ENCODE measurements at regions not wholly inside any gene's neighbourhood (a gene's known extent, or its start where the extent isn't known, plus 50 kb on each side); places are given as distances from the start of the nearest gene placed in this dataset.
A peak's percentile ranks its signal among the peaks of the same experiment; 100 is the strongest.

GRCh38 chr15:85858586-85859375 is 64.1 kb upstream of the KLHL25 start:
- intact Hi-C loops (cut with DNase I): no loop called here
- Histone ChIP-seq H3K4me1 (no peaks in the 10 kb centered on the region), H3K27ac (no peak overlapping the region), H3K27me3 (peaks cover 0 to 4% (median 2%) of the 10 kb centered on the region in 4 donors), H3K4me3 (no peak overlapping the region), H3K36me3 (no peaks in the 10 kb centered on the region), H3K9me3 (no peaks in the 10 kb centered on the region)
- peak; percentile 79 to 94 (median 91) for ATAC-seq
- 7 to 8% methylated on average over 19 of the region's 19 CpGs for WGBS, 2 donors
- FAIRE-seq: no peak
- TF ChIP-seq CTCF (IDR thresholded peaks at IDR 0.05): peak; percentile 61 to 77 (median 72)
- peak; percentile 47 to 87 (median 70) for DNase-seq

- intact Hi-C loops (cut with DNase I): loop anchor here in 1 of 3 donors (10.0 kb wide), 1 partner anchor 885 kb away; no protein-coding TSS in a partner anchor
- Histone ChIP-seq H3K4me1 (no peaks in the 10 kb centered on the region), H3K27ac (no peak overlapping the region), H3K4me3 (no peak overlapping the region), H3K27me3 (peaks cover 0 to 4% (median 2%) of the 10 kb centered on the region in 4 donors), H3K36me3 (no peaks in the 10 kb centered on the region), H3K9me3 (no peaks in the 10 kb centered on the region)
- 64 to 75% methylated on average over 3 of the region's 3 CpGs for WGBS, 2 donors
- FAIRE-seq (no peak), ATAC-seq (no peak), DNase-seq (no peak)
- TF ChIP-seq CTCF (IDR thresholded peaks at IDR 0.05): no peak
Observed at GRCh38 chr15:85859671-85860070, 64.9 kb upstream of the KLHL25 start.

GRCh38 chr15:85860394-85861161 is 65.9 kb upstream of the KLHL25 start:
- H3K4me1 ChIP-seq: no peaks in the 10 kb centered on the region
- DNase-seq (no peak), ATAC-seq (no peak), FAIRE-seq (no peak)
- 73 to 79% methylated on average over 17 of the region's 17 CpGs for WGBS, 2 donors
- H3K27ac ChIP-seq: no peak overlapping the region
- no peak for TF ChIP-seq CTCF (IDR thresholded peaks at IDR 0.05)
- H3K27me3 ChIP-seq: peaks cover 0 to 4% (median 2%) of the 10 kb centered on the region in 4 donors
- no peaks in the 10 kb centered on the region for H3K36me3 ChIP-seq
- H3K4me3 ChIP-seq: no peak overlapping the region
- no peaks in the 10 kb centered on the region for H3K9me3 ChIP-seq
- intact Hi-C loops (cut with DNase I): loop anchor here in 1 of 3 donors (10.0 kb wide), 1 partner anchor 884 kb away; no protein-coding TSS in a partner anchor

GRCh38 chr15:85865070-85865684 is 70.5 kb upstream of the KLHL25 start:
- FAIRE-seq (no peak), DNase-seq (no peak), ATAC-seq (peak in 3 of 4 donors; percentile 53 to 69 (median 54))
- Histone ChIP-seq H3K27ac (no peak overlapping the region), H3K4me1 (no peaks in the 10 kb centered on the region), H3K9me3 (no peaks in the 10 kb centered on the region), H3K36me3 (no peaks in the 10 kb centered on the region), H3K4me3 (no peak overlapping the region), H3K27me3 (no peaks in the 10 kb centered on the region)
- WGBS, 2 donors: 18% methylated on average over 6 of the region's 6 CpGs
- TF ChIP-seq CTCF (IDR thresholded peaks at IDR 0.05): peak in 3 of 4 donors; percentile 16 to 23 (median 22)
- intact Hi-C loops (cut with DNase I): loop anchor here in 1 of 3 donors (10.0 kb wide), 1 partner anchor 880 kb away; no protein-coding TSS in a partner anchor

Data from pancreas (tissue), 10 donors.